ENCODE measurements at regions not wholly inside any gene's neighbourhood (a gene's known extent, or its start where the extent isn't known, plus 50 kb on each side); places are given as distances from the start of the nearest gene placed in this dataset.

GRCh38 chr4:127400276-127400675, 232.5 kb upstream of the INTU start:
- Histone ChIP-seq H3K4me3 (no peak overlapping the region), H3K36me3 (ENCODE audit: control insufficient read depth in 2 of 2, insufficient read depth in 2 of 2, low read length in 1 of 2) (no peaks in the 10 kb centered on the region), H3K4me1 (ENCODE audit: control insufficient read depth, insufficient read depth, low read length) (no peaks in the 10 kb centered on the region), H3K27me3 (replicated peaks in 1 of 2; ENCODE audit: control insufficient read depth in 2 of 2, insufficient read depth in 2 of 2, low read length in 1 of 2) (no peaks in the 10 kb centered on the region), H3K9me3 (replicated peaks; ENCODE audit: control insufficient read depth, insufficient read depth, low read length) (no peaks in the 10 kb centered on the region), H3K4me2 (ENCODE audit: control insufficient read depth, insufficient read depth) (no peak overlapping the region), H2AFZ (ENCODE audit: control insufficient read depth, low read depth, low read length) (no peak overlapping the region), H3K9ac (ENCODE audit: control insufficient read depth, insufficient read depth, low read length) (no peak overlapping the region), H3K79me2 (ENCODE audit: control insufficient read depth, insufficient read depth, low read length) (no peaks in the 10 kb centered on the region), H3K27ac (ENCODE audit: control insufficient read depth, insufficient read depth) (no peak overlapping the region), H4K20me1 (ENCODE audit: control insufficient read depth, insufficient read depth) (no peaks in the 10 kb centered on the region)
- ATAC-seq (no peak), DNase-seq (ENCODE audit: low read depth, low spot score) (no peak), FAIRE-seq (no peak)
- ChIA-PET CTCF (interaction anchor here (0.6 to 1.6 kb wide), 6 partner anchors 8 to 994 kb away, joined by 3 to 5 read pairs (median 3); no protein-coding TSS in a partner anchor), POLR2A (no interaction called here), RAD21 (ENCODE audit: unreplicated experiment) (interaction anchor here (1.1 kb wide), 1 partner anchor 1294 kb away, joined by 3 read pairs; no protein-coding TSS in a partner anchor), SMC1A (ENCODE audit: uncharacterized antibody, unreplicated experiment) (interaction anchor here (0.6 kb wide), 1 partner anchor 442 kb away, joined by 5 read pairs; no protein-coding TSS in a partner anchor)
- TF ChIP-seq MTA2 (IDR thresholded peaks at IDR 0.05; ENCODE audit: low read depth) (no peak), YY1 (IDR thresholded peaks at IDR 0.05; ENCODE audit: low read depth, low read length) (no peak), WRNIP1 (IDR thresholded peaks at IDR 0.05; ENCODE audit: borderline replicate concordance, low read depth, low read length) (no peak), NKRF (conservative IDR thresholded peaks at IDR 0.05) (no peak), HSF1 (IDR thresholded peaks at IDR 0.05; ENCODE audit: low read depth, low read length) (no peak), PBX3 (IDR thresholded peaks at IDR 0.05; ENCODE audit: insufficient replicate concordance, low read depth, low read length) (no peak), ATF3 (IDR thresholded peaks at IDR 0.05; ENCODE audit: borderline replicate concordance, extremely low read depth, low read depth, low read length) (no peak), IKZF1 (conservative IDR thresholded peaks at IDR 0.05) (no peak), TCF3 (IDR thresholded peaks at IDR 0.05; ENCODE audit: borderline replicate concordance, insufficient read depth, low read depth, low read length) (no peak), ASH2L (IDR thresholded peaks at IDR 0.05; ENCODE audit: borderline replicate concordance, low read depth) (no peak), PKNOX1 (IDR thresholded peaks at IDR 0.05) (no peak)
- in situ Hi-C loops (cut with MboI): no loop called here
- BruUV-seq (replicated peaks): no TSS peak
- WGBS (ENCODE audit: insufficient coverage, insufficient replicate concordance, low lambda C conversion rate, missing lambda C conversion rate): 16% methylated on average over 5 of the region's 5 CpGs
- intact Hi-C loops (cut with micrococcal nuclease; ENCODE audit: unreplicated experiment): loop anchor here (5.0 kb wide), 2 partner anchors 773 to 1178 kb away; no protein-coding TSS in a partner anchor
